ENCODE measurements at regions not wholly inside any gene's neighbourhood (a gene's known extent, or its start where the extent isn't known, plus 50 kb on each side); places are given as distances from the start of the nearest gene placed in this dataset.

DNA sequence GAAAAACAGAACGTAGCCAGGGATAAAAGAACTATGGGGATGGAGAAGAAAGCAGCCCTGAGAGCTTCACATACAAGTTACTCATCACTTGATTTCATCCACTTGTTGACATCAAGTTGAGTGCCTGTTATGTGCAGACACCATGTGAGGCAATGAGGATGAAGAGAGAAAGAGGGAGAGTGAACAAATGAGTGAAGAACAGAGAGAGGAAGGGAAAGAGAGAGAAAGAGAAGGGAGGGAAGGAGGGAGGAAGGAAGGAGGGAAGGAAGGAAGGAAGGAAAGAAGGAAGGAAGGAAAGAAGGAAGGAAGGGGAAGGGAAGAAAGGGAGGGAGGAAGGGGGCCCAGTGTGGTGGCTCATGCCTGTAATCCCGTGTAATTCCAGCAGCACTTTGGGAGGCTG is 72.3 kb upstream of the SMAD3 start:
- 0 out of 4 replicates have a peak, but pooled peaks cover 0 to 2% of the 10 kb centered on the region in 2 experiments for H3K4me1 Mint-ChIP-seq
- Histone ChIP-seq H2BK5ac (ENCODE audit: insufficient read length, low read length) (no peak overlapping the region), H3K79me1 (ENCODE audit: insufficient read depth, low read depth, low read length, poor library complexity, severe bottlenecking) (no peaks in the 10 kb centered on the region), H4K20me1 (ENCODE audit: control insufficient read depth, insufficient read depth, insufficient read length) (no peaks in the 10 kb centered on the region), H2AK5ac (ENCODE audit: insufficient read length, low read length) (no peak overlapping the region), H3K9ac (ENCODE audit: extremely low read depth, insufficient read length, low read length) (no peak overlapping the region), H3K79me2 (ENCODE audit: insufficient read depth, low read length) (no peaks in the 10 kb centered on the region), H3K27ac (ENCODE audit: insufficient read length, low read depth, low read length) (no peak overlapping the region), H3T11ph (ENCODE audit: low read length) (no peak overlapping the region), H3K4ac (ENCODE audit: low read depth, low read length) (no peak overlapping the region), H2BK20ac (ENCODE audit: low read depth, low read length, poor library complexity, severe bottlenecking) (no peak overlapping the region), H3K23ac (ENCODE audit: insufficient read length, low read depth, low read length) (no peak overlapping the region), H3K18ac (ENCODE audit: insufficient read length, low read depth, low read length) (no peak overlapping the region), H3K9me3 (ENCODE audit: control insufficient read depth, low read depth, low read length) (no peaks in the 10 kb centered on the region), H2BK15ac (ENCODE audit: low read depth, low read length) (no peak overlapping the region), H3K23me2 (ENCODE audit: insufficient read length, low read depth, low read length, poor library complexity, severe bottlenecking) (no peaks in the 10 kb centered on the region), H4K5ac (ENCODE audit: insufficient read length, low read depth, low read length) (no peak overlapping the region), H2BK120ac (ENCODE audit: low read depth, low read length, poor library complexity, severe bottlenecking) (no peak overlapping the region), H2BK12ac (ENCODE audit: insufficient read length, low read depth, low read length) (no peak overlapping the region), H3K56ac (ENCODE audit: insufficient read length, low read depth, low read length) (no peak overlapping the region), H4K8ac (replicated peaks; ENCODE audit: insufficient read length, low read depth, low read length) (no peak overlapping the region), H3K4me1 (ENCODE audit: insufficient read depth, low read length) (no peaks in the 10 kb centered on the region), H3K4me2 (ENCODE audit: insufficient read depth, insufficient read length, low read length) (no peak overlapping the region), H3K14ac (ENCODE audit: insufficient read depth, low read length) (no peak overlapping the region), H3K27me3 (ENCODE audit: insufficient read depth, low read length) (no peaks in the 10 kb centered on the region), H4K91ac (ENCODE audit: insufficient read length, low read depth, low read length) (no peak overlapping the region), H2AFZ (ENCODE audit: low read length) (no peak overlapping the region)
- no peak overlapping the region for H3K4me3 Mint-ChIP-seq
- H3K9me3 Mint-ChIP-seq: no peaks in the 10 kb centered on the region
- TF ChIP-seq CTCF (conservative IDR thresholded peaks at IDR 0.05): no peak
- no peak overlapping the region; a peak in 1 of 7 replicates for H3K27ac Mint-ChIP-seq
- no peaks in the 10 kb centered on the region for H3K27me3 Mint-ChIP-seq (ENCODE audit: low read depth)
- no CpG with 5 or more reads among the region's 2 CpGs for WGBS (ENCODE audit: extremely low coverage, insufficient read length, low lambda C conversion rate)
- DNase-seq: no peak
- no peaks in the 10 kb centered on the region for H3K36me3 Mint-ChIP-seq (ENCODE audit: insufficient read depth in 1 of 3, low read depth in 3 of 3)

Data from H9 (cell line).